ENCODE measurements at regions not wholly inside any gene's neighbourhood (a gene's known extent, or its start where the extent isn't known, plus 50 kb on each side); places are given as distances from the start of the nearest gene placed in this dataset.

DNA sequence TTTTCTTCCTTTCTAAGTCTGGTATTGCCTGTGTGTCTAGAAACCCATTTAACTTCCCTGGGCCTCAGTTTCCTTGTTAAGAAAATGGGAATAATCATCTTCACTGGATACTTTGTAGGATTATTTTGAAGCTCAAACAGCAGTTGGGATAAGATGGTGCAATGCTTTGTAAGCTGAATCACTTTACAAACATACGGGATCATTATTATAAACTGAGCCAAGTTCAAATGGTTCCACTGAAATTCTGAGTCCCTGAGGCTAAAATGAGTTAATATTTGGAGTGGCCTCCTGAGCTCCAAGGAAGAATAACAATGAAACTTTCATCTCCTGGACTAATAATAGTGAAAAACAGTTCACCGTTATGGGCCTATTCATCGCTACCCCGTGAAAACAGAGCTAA is 388.0 kb downstream of the PLPP3 start:
- TF ChIP-seq, protein P1, sequence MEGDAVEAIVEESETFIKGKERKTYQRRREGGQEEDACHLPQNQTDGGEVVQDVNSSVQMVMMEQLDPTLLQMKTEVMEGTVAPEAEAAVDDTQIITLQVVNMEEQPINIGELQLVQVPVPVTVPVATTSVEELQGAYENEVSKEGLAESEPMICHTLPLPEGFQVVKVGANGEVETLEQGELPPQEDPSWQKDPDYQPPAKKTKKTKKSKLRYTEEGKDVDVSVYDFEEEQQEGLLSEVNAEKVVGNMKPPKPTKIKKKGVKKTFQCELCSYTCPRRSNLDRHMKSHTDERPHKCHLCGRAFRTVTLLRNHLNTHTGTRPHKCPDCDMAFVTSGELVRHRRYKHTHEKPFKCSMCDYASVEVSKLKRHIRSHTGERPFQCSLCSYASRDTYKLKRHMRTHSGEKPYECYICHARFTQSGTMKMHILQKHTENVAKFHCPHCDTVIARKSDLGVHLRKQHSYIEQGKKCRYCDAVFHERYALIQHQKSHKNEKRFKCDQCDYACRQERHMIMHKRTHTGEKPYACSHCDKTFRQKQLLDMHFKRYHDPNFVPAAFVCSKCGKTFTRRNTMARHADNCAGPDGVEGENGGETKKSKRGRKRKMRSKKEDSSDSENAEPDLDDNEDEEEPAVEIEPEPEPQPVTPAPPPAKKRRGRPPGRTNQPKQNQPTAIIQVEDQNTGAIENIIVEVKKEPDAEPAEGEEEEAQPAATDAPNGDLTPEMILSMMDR (IDR thresholded peaks at IDR 0.05; ENCODE audit: insufficient read depth, low read depth, low read length, missing control alignments), result no peak
- no peak for DNase-seq (ENCODE audit: low read depth)
- H3K4me3 ChIP-seq (ENCODE audit: low read depth, low read length), result no peak overlapping the region

DNA sequence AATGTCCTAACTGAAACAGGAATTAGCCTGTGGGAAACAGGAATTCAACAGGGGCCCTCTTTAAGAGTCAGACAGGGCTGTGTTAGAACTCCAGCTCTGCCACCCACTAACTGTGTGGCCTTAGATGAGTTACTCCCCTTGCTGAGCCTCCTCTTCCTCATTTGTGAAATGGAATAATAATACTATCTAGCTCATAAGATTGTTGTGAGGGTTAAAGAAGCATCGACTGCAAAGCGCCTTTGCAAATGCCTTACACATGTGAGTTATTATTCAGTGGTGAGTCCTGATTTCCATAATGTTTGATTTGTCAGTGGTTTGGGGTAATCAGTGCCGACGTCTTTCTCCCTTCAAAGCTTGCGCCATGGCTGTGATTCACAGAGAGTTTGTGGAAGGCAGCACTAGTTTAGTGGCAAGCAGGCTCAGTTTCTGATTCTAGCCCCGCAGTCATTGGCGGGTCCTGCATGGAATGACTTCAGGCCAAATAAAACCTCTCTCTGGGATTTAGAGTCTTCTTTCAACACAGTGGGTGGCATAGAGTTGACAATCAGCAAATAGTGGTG is 388.5 kb downstream of the PLPP3 start:
- no peak overlapping the region for H3K4me3 ChIP-seq (ENCODE audit: low read depth, low read length)
- no peak for DNase-seq (ENCODE audit: low read depth)

DNA sequence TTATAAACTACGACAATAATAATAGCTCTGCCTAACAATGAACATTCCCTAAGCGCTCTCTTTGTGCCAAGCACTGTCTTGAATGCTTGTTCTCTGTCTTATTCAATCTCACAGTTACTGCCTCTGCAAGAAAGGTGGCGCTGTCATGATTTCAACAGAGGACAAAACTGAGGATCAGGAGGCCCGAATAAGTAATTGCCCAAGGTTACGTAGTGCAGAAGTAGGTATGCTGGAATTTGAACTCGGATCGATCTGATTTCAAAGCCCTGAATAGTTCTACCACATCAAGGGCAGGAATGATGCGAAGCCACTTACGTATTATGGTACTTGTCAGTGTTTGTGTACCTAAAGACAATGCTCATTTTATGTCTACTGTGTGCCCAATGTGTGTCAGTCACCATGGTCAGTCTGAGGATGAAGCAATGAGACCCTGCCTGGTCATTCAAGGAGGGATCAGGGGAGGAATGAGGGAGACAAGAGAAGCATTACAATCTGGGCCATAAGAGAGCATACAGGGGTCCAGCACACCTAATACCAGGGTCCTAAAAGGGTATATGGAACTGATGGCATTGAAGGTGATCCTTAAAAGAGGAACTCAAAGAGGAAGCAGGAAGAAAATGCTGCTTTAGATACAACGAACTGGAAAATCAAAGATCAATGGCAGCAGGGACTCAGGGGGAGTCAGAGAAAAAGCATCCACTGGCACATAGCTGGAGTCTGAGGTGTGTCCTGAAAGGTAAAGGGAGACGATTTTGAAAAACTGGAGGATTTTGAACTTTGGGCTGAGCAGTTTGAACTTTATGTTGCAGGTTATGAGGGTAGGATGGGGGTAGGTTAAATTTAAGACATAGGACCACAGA is 389.2 kb downstream of the PLPP3 start:
- no peak for DNase-seq (ENCODE audit: low read depth)
- TF ChIP-seq, protein P1 (IDR thresholded peaks at IDR 0.05; ENCODE audit: insufficient read depth, low read depth, low read length, missing control alignments), result no peak

More for the DNA sequence above, 388.5 kb downstream of the PLPP3 start:
- TF ChIP-seq, protein P1 (IDR thresholded peaks at IDR 0.05; ENCODE audit: insufficient read depth, low read depth, low read length, missing control alignments), result no peak

DNA sequence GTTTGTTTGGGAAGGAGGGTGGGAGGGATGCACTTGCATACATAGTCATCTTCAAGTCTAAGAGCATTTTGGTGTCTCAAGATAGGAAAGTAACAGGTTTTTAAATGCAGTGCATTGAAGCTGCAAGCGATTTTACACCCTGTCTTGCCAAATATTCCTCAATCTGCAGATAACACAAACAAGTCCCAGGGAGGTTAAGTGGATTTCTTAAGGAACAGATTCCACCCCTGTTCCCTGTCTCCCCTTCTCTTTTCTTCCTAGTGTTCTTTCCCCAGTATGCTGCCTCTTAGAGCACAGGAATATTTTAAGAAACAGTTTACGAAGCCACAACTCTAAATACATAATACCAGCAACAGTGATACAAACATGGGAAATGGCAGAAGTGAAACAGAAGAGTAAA is 389.9 kb downstream of the PLPP3 start:
- no peak for DNase-seq (ENCODE audit: low read depth)
- no peak overlapping the region for H3K4me3 ChIP-seq (ENCODE audit: low read depth, low read length)
- TF ChIP-seq, protein P1 (IDR thresholded peaks at IDR 0.05; ENCODE audit: insufficient read depth, low read depth, low read length, missing control alignments), result no peak

More for the DNA sequence above, 389.2 kb downstream of the PLPP3 start:
- no peak overlapping the region for H3K4me3 ChIP-seq (ENCODE audit: low read depth, low read length)

DNA sequence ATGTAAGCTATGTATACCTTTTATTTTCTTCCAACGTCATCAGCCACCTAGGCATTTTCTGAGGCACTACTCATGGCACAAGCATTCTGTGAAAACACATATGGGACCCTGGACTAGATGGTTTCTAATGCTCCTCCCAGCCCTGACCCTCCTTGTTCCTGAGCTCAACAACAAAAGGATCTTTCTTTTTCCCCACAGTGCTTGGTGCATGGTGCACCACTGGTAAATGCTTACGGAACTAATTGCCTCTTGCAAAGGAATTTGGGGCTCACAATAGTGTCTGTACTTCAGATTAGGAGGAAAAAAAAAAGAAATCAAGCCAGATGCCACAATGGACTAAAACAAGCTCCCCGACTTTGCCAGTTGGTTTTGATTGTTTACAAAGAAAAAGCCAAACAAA is 390.5 kb downstream of the PLPP3 start:
- TF ChIP-seq, protein P1 (IDR thresholded peaks at IDR 0.05; ENCODE audit: insufficient read depth, low read depth, low read length, missing control alignments), result no peak
- DNase-seq (ENCODE audit: low read depth), result no peak
- no peak overlapping the region for H3K4me3 ChIP-seq (ENCODE audit: low read depth, low read length)

DNA sequence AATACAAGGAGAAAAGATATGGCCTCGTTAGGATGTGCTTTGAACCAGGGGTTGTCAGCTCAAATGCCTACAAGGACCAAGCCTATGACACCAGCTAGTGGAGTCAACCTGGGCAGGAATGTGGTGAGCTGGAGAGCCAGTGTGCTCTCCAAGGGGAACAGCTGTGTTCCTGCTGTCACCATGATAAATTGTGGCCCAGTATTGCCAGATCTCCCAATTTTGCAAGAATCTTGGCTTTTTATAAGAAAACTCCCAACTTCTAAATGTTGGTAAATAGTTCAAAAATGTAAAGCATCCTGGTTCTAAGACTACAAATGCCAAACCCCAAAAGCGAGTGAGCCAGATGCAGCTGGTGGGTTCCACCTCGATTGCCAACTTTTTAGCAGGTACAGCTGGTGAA is 391.1 kb downstream of the PLPP3 start:
- no peak overlapping the region for H3K4me3 ChIP-seq (ENCODE audit: low read depth, low read length)
- no peak for DNase-seq (ENCODE audit: low read depth)
- TF ChIP-seq, protein P1 (IDR thresholded peaks at IDR 0.05; ENCODE audit: insufficient read depth, low read depth, low read length, missing control alignments), result no peak
